Astrocyte (in vitro differentiated cells and primary cell): ENCODE measurements at regions not wholly inside any gene's neighbourhood (a gene's known extent, or its start where the extent isn't known, plus 50 kb on each side); places are given as distances from the start of the nearest gene placed in this dataset.

Experiments used
- CTCF ChIP-seq: IDR thresholded peaks from 2 replicates; pipeline ENCODE4 v1.5.1; 2011; ENCODE audit warnings: low read depth, mild to moderate bottlenecking, inconsistent platforms, low read length, moderate library complexity; ENCODE audit not compliant: insufficient read depth
- EZH2 ChIP-seq: IDR thresholded peaks from 2 replicates; pipeline ENCODE4 v1.6.1; 2012; ENCODE audit warnings: mild to moderate bottlenecking, low read length, inconsistent platforms; ENCODE audit not compliant: insufficient read depth

GRCh38 chrY:15458426-15458825 is 934.1 kb downstream of the NLGN4Y start:
- TF ChIP-seq CTCF (no peak), EZH2 (no peak)
